Muscle of leg (tissue), 3 donors: ENCODE measurements at regions not wholly inside any gene's neighbourhood (a gene's known extent, or its start where the extent isn't known, plus 50 kb on each side); places are given as distances from the start of the nearest gene placed in this dataset.

Experiments used
- DNase-seq: peaks from one replicate; pipeline ENCODE4 v3.0.0; 2013
- H3K27ac ChIP-seq: one replicate; pipeline ENCODE4 v1.5.1; 2013; ENCODE audit warnings: mild to moderate bottlenecking, low read length, control low read depth
- H3K27me3 ChIP-seq: one replicate; pipeline ENCODE4 v1.6.1; 2013; ENCODE audit warnings: low read length; ENCODE audit not compliant: control insufficient read depth, insufficient read depth
- H3K36me3 ChIP-seq: one replicate; pipeline ENCODE4 v1.6.1; 2013; ENCODE audit warnings: low read length; ENCODE audit not compliant: control insufficient read depth, insufficient read depth
- H3K4me1 ChIP-seq: one replicate; pipeline ENCODE4 v1.6.1; 2013; ENCODE audit warnings: low read length; ENCODE audit not compliant: control insufficient read depth, insufficient read depth
- H3K4me3 ChIP-seq: one replicate; pipeline ENCODE4 v1.5.1; 2013; ENCODE audit warnings: low read length, control low read depth
- H3K9me3 ChIP-seq: replicated peaks from 2 replicates; pipeline ENCODE4 v1.6.1; 2013; ENCODE audit warnings: low read depth, low read length; ENCODE audit not compliant: control insufficient read depth
- WGBS: methylation state at CpG from one replicate; pipeline ENCODE4 v1.1.5; 2013; ENCODE audit warnings: missing lambda C conversion rate; ENCODE audit not compliant: insufficient coverage; 5-methylcytosine and 5-hydroxymethylcytosine counted together

GRCh38 chr6:104201557-104201956 lies 658.2 kb downstream of the HACE1 start:
- Histone ChIP-seq H3K4me3 (no peak overlapping the region), H3K36me3 (no peaks in the 10 kb centered on the region), H3K4me1 (no peaks in the 10 kb centered on the region), H3K27me3 (no peaks in the 10 kb centered on the region), H3K9me3 (peaks cover 6% of the 10 kb centered on the region), H3K27ac (no peak overlapping the region)
- WGBS: 89% methylated on average over 2 of the region's 2 CpGs
- DNase-seq: no peak

DNA sequence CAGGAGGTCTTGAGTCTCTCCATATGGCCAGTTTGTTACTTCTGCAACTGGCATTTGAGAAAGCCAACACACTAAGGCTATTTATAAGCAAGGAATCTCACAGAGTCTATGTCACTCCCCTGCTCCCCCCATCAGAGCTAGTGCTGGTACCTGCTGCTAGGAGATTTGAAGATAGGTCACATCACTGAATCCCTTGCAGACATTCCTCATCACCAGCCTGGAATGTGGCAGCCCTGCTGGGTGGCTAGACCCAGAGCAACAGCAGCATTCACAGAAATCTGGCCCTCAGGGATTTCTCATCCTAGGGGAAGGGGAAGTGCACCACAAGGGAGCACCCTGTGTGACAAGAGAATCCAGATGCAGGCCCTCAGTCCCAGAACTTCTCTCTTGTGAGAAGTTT lies 672.1 kb downstream of the HACE1 start:
- Histone ChIP-seq H3K4me1 (no peaks in the 10 kb centered on the region), H3K27me3 (no peaks in the 10 kb centered on the region), H3K36me3 (no peaks in the 10 kb centered on the region), H3K9me3 (no peaks in the 10 kb centered on the region), H3K4me3 (no peak overlapping the region), H3K27ac (no peak overlapping the region)
- DNase-seq: no peak

DNA sequence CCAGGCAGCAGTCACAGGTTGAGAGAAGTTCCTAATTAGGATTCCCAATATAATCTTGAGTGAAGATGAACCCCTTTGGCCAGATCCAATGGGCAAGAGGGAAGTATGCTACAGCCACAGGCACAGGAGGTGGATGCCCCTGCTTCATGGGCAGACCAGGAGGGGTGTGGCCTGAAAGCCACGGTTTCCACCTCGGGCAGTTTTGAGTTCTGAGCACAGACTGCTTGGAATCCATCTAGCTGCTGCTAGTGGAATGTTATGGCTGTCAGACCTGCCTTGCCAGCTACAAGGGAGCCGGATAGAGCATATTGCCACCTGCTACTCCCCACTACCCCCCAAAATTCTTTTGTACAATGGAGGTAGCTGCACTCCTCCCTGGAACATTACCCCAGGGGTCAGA lies 672.9 kb downstream of the HACE1 start:
- no peaks in the 10 kb centered on the region for H3K9me3 ChIP-seq
- no peaks in the 10 kb centered on the region for H3K4me1 ChIP-seq
- no peaks in the 10 kb centered on the region for H3K36me3 ChIP-seq
- 83% methylated on average over 1 of the region's 3 CpGs for WGBS
- DNase-seq: no peak
- no peaks in the 10 kb centered on the region for H3K27me3 ChIP-seq
- H3K27ac ChIP-seq: no peak overlapping the region
- no peak overlapping the region for H3K4me3 ChIP-seq

- H3K9me3 ChIP-seq: no peaks in the 10 kb centered on the region
- no peak overlapping the region for H3K27ac ChIP-seq
- no peaks in the 10 kb centered on the region for H3K4me1 ChIP-seq
- WGBS: no CpG with 5 or more reads among the region's 3 CpGs
- H3K27me3 ChIP-seq: no peaks in the 10 kb centered on the region
- no peak overlapping the region for H3K4me3 ChIP-seq
- DNase-seq: peak; percentile 45
- no peaks in the 10 kb centered on the region for H3K36me3 ChIP-seq
Observed at GRCh38 chr6:104183816-104184435, 675.8 kb downstream of the HACE1 start.

GRCh38 chr6:104182811-104183210 lies 676.9 kb downstream of the HACE1 start:
- no CpG with 5 or more reads among the region's 2 CpGs for WGBS
- no peaks in the 10 kb centered on the region for H3K36me3 ChIP-seq

DNA sequence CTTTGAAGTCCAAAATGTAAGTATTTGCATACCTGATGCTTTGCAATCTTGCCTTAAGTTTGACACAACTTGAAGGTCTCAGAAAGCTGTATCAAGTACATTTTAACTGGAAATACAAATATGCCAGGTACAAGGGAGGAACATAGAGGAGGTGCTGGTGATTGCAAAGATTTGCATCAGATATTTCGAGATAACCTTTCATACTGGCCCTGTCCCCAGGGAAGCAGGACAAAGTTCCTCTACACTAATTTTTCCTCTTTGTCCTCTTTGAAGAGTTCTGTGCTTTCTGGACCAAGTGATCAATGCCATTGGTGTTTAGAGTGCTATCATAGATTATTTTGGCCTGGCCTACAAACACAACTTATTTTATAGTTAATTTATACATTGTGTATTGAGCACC lies 686.1 kb downstream of the HACE1 start:
- Histone ChIP-seq H3K4me3 (no peak overlapping the region), H3K27ac (no peak overlapping the region), H3K4me1 (no peaks in the 10 kb centered on the region), H3K27me3 (no peaks in the 10 kb centered on the region), H3K36me3 (no peaks in the 10 kb centered on the region), H3K9me3 (no peaks in the 10 kb centered on the region)
- no peak for DNase-seq
- no CpG with 5 or more reads among the region's 1 CpG for WGBS

More at GRCh38 chr6:104182811-104183210, 676.9 kb downstream of the HACE1 start:
- Histone ChIP-seq H3K27ac (no peak overlapping the region), H3K9me3 (no peaks in the 10 kb centered on the region), H3K4me1 (no peaks in the 10 kb centered on the region), H3K27me3 (no peaks in the 10 kb centered on the region), H3K4me3 (no peak overlapping the region)
- DNase-seq: no peak

- Histone ChIP-seq H3K4me3 (no peak overlapping the region), H3K36me3 (no peaks in the 10 kb centered on the region), H3K9me3 (peaks cover under 1% of the 10 kb centered on the region), H3K27me3 (no peaks in the 10 kb centered on the region), H3K4me1 (no peaks in the 10 kb centered on the region), H3K27ac (no peak overlapping the region)
- WGBS: no CpG with 5 or more reads among the region's 2 CpGs
- DNase-seq: peak; percentile 79
Observed at GRCh38 chr6:104170401-104170800, 689.3 kb downstream of the HACE1 start.

DNA sequence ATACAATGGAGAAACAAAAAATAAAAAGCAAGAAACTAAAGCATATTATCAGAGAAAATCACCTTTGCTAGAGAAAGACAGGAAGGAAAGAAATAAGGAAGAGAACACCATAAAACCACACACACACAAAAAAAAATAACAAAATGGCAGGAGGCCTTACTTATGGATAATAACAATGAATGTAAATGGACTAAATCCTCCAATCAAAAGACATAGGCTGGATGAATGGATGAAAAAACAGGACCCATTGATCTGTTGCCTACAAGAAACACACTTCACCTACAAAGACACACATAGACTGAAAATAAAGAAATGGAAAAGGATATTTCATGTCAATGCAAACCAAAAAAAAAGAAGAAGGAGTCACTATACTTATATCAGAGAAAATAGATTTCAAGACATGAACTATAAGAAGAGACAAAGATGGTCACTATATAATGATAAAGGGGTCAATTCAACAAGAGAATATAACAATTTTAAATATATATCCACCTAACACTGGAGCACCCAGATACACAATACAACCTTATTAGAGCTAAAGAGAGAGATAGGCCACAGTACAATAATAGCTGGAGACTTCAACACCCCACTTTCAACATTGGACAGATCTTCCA lies 693.6 kb downstream of the HACE1 start:
- DNase-seq: no peak
- H3K9me3 ChIP-seq: peaks cover 12% of the 10 kb centered on the region

DNA sequence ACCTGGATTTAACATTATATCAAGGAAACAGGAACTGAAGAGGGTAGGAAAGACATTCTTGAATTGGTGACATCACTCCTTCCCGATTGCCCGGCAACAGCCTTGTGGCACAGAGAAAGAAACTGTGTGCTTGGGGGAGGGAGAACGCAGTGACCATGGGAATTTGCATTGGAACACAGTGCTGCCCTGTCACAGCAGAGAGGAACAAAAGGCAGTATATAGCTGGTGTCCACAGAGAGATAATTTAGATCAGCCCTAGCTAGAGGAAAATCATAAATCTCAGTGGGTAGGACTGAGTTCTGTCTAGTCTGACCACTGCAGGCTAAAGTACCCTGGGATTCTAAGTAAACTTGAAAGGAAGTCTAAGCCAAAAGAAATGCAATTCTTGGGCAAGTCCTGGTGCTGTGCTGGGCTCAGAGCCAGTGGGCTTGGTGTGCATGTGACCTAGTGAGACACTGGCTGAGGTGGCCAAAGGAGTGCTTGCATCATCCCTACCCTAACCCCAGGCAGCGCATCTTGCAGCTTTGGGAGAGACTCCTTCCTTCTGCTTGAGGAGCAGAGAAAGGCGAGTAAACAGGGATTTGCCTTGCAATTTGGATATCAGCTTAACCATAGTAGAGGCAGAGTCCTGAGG lies 697.6 kb downstream of the HACE1 start:
- WGBS: 83% methylated on average over 4 of the region's 5 CpGs
- no peak overlapping the region for H3K27ac ChIP-seq
- H3K36me3 ChIP-seq: no peaks in the 10 kb centered on the region
- DNase-seq: no peak
- H3K4me3 ChIP-seq: no peak overlapping the region
- no peaks in the 10 kb centered on the region for H3K4me1 ChIP-seq
- peaks cover 12% of the 10 kb centered on the region for H3K9me3 ChIP-seq
- H3K27me3 ChIP-seq: no peaks in the 10 kb centered on the region

More for the DNA sequence above, 693.6 kb downstream of the HACE1 start:
- Histone ChIP-seq H3K27me3 (no peaks in the 10 kb centered on the region), H3K4me1 (no peaks in the 10 kb centered on the region), H3K36me3 (no peaks in the 10 kb centered on the region), H3K27ac (no peak overlapping the region), H3K4me3 (no peak overlapping the region)

GRCh38 chr6:104159045-104159618 lies 700.6 kb downstream of the HACE1 start:
- Histone ChIP-seq H3K27ac (no peak overlapping the region), H3K4me3 (no peak overlapping the region), H3K36me3 (no peaks in the 10 kb centered on the region), H3K4me1 (no peaks in the 10 kb centered on the region), H3K9me3 (peaks cover 4% of the 10 kb centered on the region), H3K27me3 (no peaks in the 10 kb centered on the region)
- no peak for DNase-seq
- 75% methylated on average over 1 of the region's 2 CpGs for WGBS
